LHCN-M2 (cell line): ENCODE measurements at regions not wholly inside any gene's neighbourhood (a gene's known extent, or its start where the extent isn't known, plus 50 kb on each side); places are given as distances from the start of the nearest gene placed in this dataset.
"Not testable (repeated sequence)": the region's sequence is repeated elsewhere in the genome, so short reads cannot be mapped to it uniquely, and the experiment has no call there.

Experiments used
- DNase-seq: peaks from one replicate; pipeline ENCODE4 v3.0.0-alpha.2; 2012; ENCODE audit warnings: low read depth

DNA sequence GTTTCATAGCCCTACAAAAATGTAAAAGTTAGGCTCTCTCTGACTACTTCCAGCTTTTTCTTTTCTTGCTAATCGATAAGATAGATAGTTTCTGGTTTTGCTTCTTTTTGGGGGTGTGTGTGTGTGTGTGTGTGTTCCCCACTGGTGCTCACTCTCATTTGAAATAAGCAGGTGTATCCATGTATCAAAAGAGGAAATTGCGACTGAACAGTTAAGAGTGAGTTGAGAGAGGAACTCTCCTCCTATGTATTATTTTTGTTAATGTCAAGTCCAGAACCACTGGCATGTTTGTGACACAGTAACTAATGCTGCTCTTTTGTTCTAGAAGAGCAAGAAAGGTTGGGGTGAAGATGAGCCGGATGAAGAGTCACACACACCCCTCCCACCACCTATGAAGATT, 96.7 kb upstream of the UMPS start:
- DNase-seq = no peak

DNA sequence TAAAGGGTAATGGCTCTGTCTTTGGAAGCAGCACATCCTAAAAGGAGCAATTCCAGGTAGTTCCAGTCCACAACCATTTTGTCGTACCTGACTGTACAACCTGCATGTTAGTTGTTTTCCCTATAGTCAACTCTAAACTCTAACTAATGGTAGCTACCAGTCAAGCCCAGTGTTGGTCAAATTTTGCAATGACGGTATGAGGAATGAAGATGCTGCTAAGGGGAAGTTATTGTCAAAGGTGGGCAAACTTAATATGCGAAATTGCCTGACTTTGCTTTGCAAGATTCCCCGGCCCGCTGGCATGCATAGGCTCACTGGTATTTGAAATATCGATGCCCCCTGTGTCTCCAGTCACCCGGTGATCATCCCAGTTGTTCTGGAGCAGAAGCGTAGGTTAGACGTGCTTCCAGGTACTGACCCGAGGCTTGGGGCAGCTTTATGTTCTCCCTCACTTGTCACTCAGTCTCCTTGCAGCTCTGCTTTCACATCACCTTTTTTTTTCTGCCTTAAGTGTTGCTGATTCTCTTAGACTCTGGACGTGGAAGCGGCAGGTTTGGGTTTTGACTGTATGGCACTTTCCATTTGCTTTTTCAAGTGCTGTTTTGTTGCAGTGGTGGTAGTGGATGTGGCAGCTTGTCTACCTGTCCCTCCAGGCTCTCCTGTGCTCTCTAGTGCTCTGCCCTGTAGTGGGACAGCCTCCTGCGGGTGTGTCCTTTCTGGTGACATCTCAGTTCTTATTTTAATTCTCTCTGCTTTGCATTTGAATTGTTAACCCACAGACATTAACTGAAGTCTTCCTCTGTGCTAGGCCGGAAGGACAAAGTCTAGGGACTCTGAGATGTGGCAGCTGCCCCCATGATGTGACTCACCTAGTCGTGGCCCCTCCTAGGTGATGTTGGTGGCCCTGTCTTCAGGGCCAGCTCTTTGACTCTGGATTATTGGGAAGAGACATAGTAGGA, 95.8 kb upstream of the UMPS start:
- no peak for DNase-seq

DNA sequence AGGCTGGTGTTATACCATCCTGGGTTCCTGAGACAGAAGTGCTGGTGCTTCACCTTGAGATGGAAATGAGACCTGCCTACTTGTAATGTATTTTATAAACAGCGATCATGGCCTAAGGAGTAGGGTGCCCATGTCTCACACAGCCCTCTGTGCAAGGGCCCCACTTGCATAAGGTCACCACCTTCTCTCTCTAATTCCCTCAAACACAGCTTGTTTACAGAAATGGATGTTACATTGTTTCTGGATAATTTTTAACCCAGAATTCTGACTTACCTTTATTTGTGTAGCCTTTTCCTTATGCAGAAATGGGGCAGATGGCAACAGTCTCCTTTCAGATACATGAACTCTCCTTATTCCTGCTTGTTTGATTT, 95.1 kb upstream of the UMPS start:
- DNase-seq = no peak

DNA sequence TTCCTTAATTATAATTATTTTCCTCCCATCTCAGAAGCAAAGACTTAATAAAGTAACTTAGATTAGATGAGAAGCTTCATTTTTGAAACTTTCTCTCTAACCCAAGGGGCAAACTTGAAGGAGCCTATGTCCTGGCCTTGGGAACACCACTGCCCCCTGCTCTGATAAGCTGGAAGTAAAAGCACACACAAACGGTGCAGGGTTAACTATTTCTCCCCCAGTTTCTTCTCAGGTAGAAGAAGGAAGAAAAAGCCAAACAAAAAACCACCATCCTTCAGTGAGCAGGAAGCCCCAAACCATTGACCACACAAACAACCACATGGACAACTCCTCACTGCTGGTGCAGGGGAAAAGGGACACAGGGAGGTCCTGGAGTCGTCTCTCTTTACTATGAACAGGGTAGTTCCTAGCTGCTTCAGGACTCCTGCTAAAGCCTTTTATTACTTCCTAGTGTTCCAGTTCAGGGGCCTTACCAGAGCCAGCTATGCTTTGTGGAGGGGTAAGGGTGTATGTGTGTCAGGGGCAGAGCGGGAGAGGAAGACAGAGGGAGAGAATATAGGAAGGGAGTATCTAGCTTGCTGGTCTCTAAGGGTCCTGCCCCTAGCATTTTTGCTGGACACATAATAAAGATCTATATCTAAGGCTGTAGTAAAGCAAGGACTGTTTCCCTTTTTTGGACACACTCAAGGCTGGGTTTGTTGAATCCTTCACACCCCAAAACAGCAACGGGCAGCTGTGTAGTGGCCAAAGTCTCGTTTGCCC, 94.0 kb upstream of the UMPS start:
- DNase-seq = no peak

DNA sequence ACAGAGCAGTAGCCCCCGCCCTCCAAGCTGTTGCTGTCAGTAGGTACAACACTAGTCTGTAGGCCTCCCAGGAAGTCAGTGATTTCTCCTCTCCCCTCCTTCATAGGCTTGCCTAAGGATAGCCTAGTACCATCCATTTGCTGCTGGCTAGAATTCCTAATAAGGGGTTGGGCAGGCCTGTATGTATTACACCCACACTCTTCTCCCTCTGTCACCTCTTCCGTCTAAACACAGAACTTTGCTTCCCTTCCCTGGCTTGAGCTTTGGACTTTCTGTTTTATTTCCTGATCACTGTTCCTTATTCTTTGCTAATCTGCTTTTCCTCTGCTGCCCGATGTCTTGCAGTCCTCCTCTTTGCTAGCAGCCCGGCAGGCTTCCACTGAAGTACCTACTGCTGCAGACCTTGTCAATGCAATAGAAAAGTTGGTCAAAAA, 93.4 kb upstream of the UMPS start:
- no peak for DNase-seq

DNA sequence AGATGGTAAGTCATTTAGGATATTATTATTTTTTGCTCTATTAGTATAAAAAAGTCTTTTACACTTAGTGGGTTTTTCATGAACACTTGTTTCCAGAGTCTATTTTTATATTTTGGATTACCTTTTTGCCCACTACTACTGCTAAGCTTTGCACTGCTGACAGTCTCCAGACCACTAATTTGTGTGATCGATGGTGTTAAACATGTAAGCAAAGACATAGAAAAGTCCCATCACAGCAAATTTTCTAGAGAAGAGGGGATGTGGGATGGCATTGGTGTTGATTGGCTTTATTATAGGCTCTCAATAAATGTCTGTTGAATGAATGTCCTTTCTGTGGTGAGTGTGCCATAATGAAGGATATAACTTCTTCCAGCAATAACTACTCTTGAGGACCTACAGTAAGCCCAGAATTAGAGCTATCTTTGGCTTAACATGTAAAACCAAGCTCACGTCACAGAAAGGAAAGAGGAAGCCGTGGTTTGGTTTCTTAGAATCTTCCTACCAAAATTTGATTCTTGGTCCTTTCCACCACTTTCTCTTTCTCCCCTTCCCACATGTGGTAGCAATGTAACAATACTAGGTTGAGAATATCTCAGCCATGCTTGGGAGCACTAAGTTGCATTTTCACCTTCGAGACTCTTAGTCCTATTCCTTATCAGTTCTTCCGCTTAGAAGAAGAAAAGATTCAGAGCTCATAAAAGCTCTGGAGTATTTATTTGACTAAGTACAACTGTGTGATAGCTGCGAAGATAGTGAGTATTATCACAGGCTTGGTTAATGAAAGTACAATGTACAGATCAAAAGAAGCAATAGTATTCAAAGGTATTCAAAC, 90.6 kb upstream of the UMPS start:
- DNase-seq = no peak

DNA sequence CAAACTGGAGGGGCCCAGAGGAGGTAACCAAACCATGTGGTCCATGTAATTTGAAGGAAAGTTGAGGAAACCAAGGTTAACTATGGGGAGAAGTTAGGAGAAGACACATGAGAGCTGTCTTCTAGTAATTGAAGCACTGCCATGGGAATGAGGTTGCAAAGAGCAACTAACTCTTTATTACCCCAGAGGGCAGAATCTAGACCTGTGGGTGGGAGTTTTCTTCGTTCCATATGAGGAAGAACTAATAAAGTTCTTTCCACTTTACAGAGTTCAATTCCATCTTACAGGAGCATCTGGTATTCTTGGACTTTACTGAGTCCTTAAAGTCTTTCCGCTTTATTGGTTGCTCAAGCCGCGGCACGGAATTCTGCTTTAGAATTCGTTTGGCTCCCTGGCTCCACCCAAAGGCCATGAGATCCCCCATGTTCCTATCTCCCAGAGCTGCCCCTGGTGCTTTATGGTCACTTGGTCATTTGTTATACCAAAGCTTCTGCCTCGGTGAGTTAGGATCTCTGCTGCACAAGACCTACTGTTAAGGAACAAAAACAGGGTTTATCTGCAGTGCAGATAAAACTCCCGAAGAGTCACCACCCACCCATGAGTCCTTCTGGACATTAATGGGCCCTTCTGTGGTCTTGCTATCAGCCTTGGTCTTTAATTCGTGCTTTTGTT, 89.5 kb upstream of the UMPS start:
- no peak for DNase-seq

DNA sequence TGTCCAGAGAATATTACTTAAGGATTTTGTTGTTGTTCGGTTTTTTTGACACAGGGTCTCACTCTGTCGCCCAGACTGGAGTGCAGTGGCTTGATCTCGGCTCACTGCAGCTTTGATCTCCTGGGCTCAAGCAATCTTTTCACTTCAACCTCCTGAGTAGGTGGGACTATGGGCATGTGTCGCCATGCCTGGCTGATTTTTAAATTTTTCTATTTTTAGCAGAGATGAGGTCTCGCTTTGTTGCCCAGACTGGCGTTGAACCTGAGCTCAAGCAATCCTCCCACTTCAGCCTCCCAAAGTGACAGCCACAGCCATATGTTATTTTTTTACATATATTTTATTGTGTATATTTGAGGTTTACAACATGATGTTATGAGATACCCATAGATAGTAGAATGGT, 86.8 kb upstream of the UMPS start:
- no peak for DNase-seq

DNA sequence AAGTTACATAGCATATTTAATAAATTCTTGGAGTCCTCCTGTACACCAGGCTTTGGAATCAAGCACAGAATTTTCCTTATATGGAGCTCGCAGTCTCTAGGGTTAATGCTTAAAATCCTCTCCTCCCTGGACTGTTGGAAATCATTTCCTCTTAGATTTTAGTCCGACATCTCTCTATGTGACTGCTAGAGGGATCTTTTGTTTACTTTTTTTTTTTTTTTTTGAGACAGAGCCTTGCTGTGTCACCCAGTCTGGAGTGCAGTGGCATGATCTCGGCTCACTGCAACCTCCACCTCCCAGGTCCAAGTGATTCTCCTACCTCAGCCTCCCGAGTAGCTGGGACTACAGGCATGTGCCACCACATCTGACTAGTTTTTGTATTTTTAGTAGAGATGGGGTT, 84.1 kb upstream of the UMPS start:
- not testable (repeated sequence) for DNase-seq

DNA sequence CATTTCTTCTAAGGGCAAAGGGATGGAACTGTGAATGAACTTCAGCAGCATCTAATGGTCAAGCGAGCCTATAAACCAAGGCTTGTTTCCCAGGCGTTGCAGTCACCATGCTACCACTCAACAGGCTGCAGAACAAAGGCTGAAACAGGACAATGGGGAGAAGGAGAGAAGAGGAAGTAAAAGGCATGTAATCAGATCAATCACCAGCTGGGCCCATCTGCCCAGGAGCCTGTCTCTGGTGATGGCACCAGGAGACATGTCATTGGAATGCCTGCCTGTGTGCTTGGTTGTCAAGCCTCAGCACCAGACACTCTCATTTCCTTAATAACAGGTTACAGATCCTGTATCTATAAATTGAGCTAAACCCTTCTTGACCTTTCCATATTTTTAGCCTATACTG, 81.7 kb upstream of the UMPS start:
- no peak for DNase-seq

DNA sequence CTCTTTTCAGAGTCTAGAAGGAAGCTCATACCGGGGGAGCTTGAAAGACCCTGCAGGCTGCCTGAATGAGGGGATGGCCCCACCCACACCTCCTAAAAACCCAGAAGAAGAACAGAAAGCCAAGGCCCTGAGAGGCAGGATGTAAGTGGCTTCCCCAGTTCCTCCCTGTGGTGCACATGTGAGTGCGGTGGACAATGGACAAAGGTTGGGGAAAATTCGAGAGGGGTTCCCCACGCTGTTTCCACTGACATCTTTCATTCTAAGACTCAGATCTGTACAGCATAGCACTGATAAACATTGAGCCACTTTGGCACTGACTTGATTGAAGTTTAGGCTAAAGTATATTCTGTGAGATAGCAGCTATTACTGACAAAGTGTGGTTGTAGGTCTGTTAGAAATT, 79.5 kb upstream of the UMPS start:
- no peak for DNase-seq

DNA sequence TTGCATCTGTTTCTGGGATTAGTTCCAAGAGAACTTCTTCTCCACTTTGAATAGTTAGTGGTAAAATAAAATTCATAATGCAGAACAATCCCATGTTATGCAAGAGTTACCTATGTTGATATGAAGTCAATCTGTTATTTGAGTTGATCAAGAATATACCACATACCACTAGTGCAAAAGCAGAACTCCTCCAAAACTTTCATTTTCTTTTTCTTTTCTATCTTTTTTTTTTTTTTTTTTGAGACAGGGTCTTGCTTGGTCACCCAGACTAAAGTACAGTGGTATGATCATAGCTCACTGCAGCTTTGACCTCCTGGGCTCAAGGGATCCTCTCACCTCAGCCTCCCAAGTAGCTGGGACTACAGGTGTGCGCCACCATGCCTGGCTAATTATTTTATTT, 78.8 kb upstream of the UMPS start:
- not testable (repeated sequence) for DNase-seq

DNA sequence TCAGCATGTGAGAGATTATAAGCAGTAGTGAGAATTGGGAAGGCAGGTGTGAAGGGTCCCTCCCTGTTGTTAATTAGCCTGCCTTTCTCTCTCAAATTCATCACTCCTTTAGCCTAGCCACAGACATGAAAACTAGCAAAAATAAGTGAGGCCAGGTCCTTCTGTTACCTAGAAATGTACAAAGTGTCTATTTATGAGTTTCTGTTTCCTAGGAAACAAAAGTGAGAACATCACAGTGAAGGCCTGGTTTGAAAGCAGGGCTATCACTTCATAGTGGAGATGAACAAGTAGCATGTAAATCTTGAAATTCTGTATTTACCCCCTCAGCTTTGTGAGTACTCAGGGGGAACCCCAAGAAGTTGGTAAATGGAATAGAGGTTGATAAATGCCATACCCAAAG, 78.2 kb upstream of the UMPS start:
- no peak for DNase-seq

DNA sequence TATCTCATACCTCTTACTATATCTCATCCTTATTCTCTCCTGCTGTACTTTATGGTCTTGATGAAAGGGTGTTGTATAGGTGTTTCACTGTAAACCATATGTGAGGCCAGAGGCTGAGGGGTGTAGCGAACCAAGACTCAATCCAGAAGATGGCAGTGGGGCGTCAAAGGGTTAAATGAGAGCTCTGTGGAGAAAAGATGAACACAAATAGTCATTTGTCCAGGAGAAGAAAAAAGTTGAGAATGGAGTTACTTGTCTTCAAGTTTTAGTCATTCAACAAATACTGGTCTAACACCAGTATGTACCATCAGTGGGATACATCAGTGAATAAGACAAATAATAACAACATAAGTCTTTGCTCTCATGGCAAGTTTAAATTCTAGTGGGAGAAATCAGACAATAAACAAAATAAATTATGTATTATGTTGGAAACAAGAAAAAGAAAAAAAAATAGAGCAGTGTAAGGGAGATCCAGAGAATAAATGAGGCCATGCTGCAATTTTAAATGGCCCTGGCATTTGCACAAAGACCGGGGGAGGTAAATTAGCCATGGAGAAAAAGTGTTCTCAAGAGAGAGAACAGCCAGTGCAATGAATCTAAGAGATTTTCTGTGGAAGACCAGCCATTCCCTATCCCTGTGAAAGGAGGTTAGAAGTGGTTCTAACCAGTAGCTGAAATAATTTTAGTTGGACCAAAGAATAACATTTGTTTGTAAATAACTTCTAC, 77.0 kb upstream of the UMPS start:
- DNase-seq = no peak

DNA sequence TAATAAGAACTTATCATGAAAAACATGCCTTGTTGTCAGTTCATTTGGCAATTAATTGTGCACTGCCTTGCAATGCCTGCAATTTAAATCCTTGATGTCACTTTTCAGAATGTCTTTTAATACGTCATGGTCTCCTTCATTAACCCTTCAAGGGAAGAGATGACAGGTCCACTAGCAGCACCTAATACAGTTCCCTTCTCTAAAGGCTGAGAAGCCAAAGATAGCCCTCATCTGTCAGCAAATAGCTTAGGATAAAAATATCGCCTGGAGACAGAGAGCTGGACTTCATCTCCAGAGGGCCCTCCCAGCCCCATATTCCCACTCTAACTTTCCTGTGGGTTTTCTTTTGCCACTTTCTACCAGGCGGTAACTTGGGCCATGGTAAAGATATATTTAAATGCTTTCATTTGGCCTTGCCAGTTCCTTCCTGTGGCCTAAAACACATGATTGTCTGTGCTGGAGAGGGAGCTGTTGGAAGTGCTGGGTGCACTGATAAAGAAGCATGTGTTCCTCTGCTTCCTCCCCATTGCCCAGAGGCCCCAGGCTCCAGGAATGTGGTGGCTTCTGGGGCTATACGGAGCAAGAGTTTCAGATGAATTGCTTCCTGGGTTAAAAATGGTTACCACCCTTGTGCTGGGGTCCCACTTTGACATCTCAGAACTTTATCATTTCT, 76.3 kb upstream of the UMPS start:
- no peak for DNase-seq

DNA sequence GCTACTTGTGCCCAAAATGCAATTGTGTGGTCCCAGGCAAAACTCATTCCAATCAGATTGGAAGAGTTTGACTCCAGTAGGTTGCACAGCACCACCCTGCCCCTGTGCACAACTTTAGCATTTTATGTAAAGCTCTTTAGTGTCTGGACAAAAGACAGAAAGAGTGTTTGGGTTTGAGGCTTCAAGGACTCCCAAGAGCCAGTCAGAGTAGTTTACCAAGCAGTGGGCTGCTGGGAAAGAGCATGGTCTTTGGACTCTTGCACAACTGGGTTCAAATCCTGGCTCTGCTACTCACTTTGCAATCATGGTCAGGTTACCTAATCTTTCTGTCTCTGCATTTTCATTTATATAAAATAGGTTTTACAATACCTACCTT, 75.8 kb upstream of the UMPS start:
- DNase-seq = no peak

DNA sequence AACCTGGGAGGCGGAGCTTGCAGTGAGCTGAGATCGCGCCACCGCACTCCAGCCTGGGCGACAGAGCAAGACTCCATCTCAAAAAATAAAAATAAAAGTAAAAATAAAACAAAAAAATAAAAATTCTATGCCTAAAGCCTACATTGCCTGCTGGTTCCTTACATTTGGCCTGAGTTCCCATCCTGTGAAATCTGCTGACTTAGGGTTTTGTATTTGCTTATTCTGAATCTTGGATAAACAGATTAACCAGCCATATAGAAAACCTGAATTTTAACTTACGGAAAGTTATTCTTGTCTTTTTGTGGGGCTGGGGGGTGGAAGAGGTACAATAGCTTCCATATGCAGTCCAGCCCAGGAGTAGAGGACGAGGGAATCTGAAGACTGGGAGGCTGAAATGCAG, 73.7 kb upstream of the UMPS start:
- no peak for DNase-seq

DNA sequence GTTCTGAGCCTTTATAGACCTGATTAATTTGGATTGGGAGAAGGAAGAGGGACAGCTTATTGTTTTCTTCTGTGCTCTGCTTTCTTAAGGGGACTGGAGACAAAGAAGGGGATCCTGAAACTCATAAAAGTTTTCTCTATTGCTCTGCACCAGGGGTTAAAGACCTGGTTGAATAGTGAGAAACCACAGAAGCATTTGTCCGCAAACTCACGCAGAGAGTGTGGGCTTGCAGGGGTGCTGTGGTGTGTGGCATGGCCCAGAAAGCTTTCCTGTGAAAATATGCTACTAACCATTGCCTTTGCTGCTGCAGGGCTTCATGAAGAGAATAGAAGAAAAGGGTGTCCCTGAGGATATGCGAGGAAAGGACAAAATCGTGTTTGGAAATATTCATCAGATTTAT, 73.1 kb upstream of the UMPS start:
- no peak for DNase-seq

DNA sequence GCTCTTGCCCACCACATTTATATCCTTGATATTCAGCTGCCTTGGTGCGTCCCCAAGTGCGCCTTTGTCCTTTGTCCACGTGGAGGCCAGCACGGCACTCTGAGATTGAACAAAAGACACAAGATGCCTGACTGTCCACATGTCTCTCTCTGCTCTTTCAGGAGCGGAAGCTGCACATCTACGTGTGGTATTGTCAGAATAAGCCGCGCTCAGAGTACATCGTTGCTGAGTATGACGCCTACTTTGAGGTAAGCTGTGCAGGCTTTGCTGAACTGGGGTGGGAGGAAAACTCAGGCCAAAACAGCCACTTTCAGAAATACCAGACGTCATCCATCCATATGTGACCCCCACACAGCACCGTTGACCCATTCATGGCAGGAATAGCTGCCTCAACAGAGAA, 72.0 kb upstream of the UMPS start:
- no peak for DNase-seq

DNA sequence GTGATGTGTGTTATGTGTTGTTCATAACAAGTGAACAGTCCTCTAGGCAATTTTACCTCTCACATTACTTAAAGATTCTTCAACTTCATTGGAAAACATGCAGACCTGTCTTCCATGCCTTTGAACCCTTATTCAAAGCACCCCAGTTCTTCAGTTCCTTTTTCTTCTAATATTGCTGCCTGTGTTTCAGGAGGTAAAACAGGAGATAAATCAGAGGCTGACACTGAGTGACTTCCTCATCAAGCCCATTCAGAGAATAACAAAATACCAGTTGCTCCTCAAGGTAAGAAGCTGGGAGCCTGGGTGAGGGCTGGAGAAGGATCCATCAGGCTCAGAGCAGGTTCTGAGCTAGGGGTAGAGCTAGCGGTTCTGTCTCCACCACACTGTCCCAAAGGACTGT, 71.1 kb upstream of the UMPS start:
- DNase-seq = no peak
